ENCODE measurements at regions not wholly inside any gene's neighbourhood (a gene's known extent, or its start where the extent isn't known, plus 50 kb on each side); places are given as distances from the start of the nearest gene placed in this dataset.

GRCh38 chr2:236909193-236909504, 176.5 kb upstream of the COPS8 start:
- Histone ChIP-seq H3K4me1 (ENCODE audit: control insufficient read depth in 3 of 3, insufficient read depth in 2 of 3, low read depth in 1 of 3, low read length in 2 of 3) (no peaks in the 10 kb centered on the region), H3K9me3 (ENCODE audit: control insufficient read depth in 2 of 2, insufficient read depth in 1 of 2, low read depth in 1 of 2, low read length in 1 of 2) (no peaks in the 10 kb centered on the region), H3K27me3 (ENCODE audit: control insufficient read depth in 3 of 3, insufficient read depth in 3 of 3, low read length in 3 of 3) (no peaks in the 10 kb centered on the region), H3K36me3 (ENCODE audit: control insufficient read depth in 3 of 3, insufficient read depth in 2 of 3, low read depth in 1 of 3, low read length in 3 of 3) (no peaks in the 10 kb centered on the region), H3K4me3 (ENCODE audit: low read depth in 1 of 3, low read length in 3 of 3) (no peak overlapping the region), H3K27ac (ENCODE audit: low read depth in 1 of 3, low read length in 2 of 3) (no peak overlapping the region)
- no peak for DNase-seq
- WGBS, 3 donors = 74 to 80% (median 78%) methylated on average over 7 of the region's 7 CpGs
- no peak for FAIRE-seq

- H3K36me3 ChIP-seq (ENCODE audit: control insufficient read depth in 3 of 3, insufficient read depth in 2 of 3, low read depth in 1 of 3, low read length in 3 of 3) = no peaks in the 10 kb centered on the region
- DNase-seq (no peak), FAIRE-seq (no peak)
- no peaks in the 10 kb centered on the region for H3K4me1 ChIP-seq (ENCODE audit: control insufficient read depth in 3 of 3, insufficient read depth in 2 of 3, low read depth in 1 of 3, low read length in 2 of 3)
- no peaks in the 10 kb centered on the region for H3K9me3 ChIP-seq (ENCODE audit: control insufficient read depth in 2 of 2, insufficient read depth in 1 of 2, low read depth in 1 of 2, low read length in 1 of 2)
- WGBS, 3 donors = 85 to 86% (median 85%) methylated on average over 7 of the region's 7 CpGs
- H3K4me3 ChIP-seq (ENCODE audit: low read depth in 1 of 3, low read length in 3 of 3) = no peak overlapping the region
- no peaks in the 10 kb centered on the region for H3K27me3 ChIP-seq (ENCODE audit: control insufficient read depth in 3 of 3, insufficient read depth in 3 of 3, low read length in 3 of 3)
- H3K27ac ChIP-seq (ENCODE audit: low read depth in 1 of 3, low read length in 2 of 3) = no peak overlapping the region
Measured at GRCh38 chr2:236909802-236910201, 175.9 kb upstream of the COPS8 start.

GRCh38 chr2:236910781-236911495, 174.8 kb upstream of the COPS8 start:
- no peaks in the 10 kb centered on the region for H3K27me3 ChIP-seq (ENCODE audit: control insufficient read depth in 3 of 3, insufficient read depth in 3 of 3, low read length in 3 of 3)
- no peaks in the 10 kb centered on the region for H3K9me3 ChIP-seq (ENCODE audit: control insufficient read depth in 2 of 2, insufficient read depth in 1 of 2, low read depth in 1 of 2, low read length in 1 of 2)
- DNase-seq = no peak
- H3K4me3 ChIP-seq (ENCODE audit: low read depth in 1 of 3, low read length in 3 of 3) = no peak overlapping the region
- FAIRE-seq = no peak
- H3K36me3 ChIP-seq (ENCODE audit: control insufficient read depth in 3 of 3, insufficient read depth in 2 of 3, low read depth in 1 of 3, low read length in 3 of 3) = no peaks in the 10 kb centered on the region
- WGBS, 3 donors = 81 to 91% (median 89%) methylated on average over 14 of the region's 14 CpGs
- no peak overlapping the region for H3K27ac ChIP-seq (ENCODE audit: low read depth in 1 of 3, low read length in 2 of 3)
- no peaks in the 10 kb centered on the region for H3K4me1 ChIP-seq (ENCODE audit: control insufficient read depth in 3 of 3, insufficient read depth in 2 of 3, low read depth in 1 of 3, low read length in 2 of 3)

GRCh38 chr2:236912326-236913120, 173.2 kb upstream of the COPS8 start:
- FAIRE-seq (no peak), DNase-seq (no peak)
- 68 to 82% (median 75%) methylated on average over 17 to 18 of the region's 18 CpGs for WGBS, 3 donors

GRCh38 chr2:236915186-236915585, 170.5 kb upstream of the COPS8 start:
- H3K36me3 ChIP-seq (ENCODE audit: control insufficient read depth in 3 of 3, insufficient read depth in 2 of 3, low read depth in 1 of 3, low read length in 3 of 3) = no peaks in the 10 kb centered on the region
- H3K9me3 ChIP-seq (ENCODE audit: control insufficient read depth in 2 of 2, insufficient read depth in 1 of 2, low read depth in 1 of 2, low read length in 1 of 2) = no peaks in the 10 kb centered on the region
- H3K27me3 ChIP-seq (ENCODE audit: control insufficient read depth in 3 of 3, insufficient read depth in 3 of 3, low read length in 3 of 3) = no peaks in the 10 kb centered on the region
- FAIRE-seq (no peak), DNase-seq (no peak)
- H3K4me1 ChIP-seq (ENCODE audit: control insufficient read depth in 3 of 3, insufficient read depth in 2 of 3, low read depth in 1 of 3, low read length in 2 of 3) = no peaks in the 10 kb centered on the region
- no peak overlapping the region for H3K27ac ChIP-seq (ENCODE audit: low read depth in 1 of 3, low read length in 2 of 3)
- WGBS, 3 donors = 67 to 78% (median 73%) methylated on average over 2 of the region's 2 CpGs
- no peak overlapping the region for H3K4me3 ChIP-seq (ENCODE audit: low read depth in 1 of 3, low read length in 3 of 3)

More at GRCh38 chr2:236912326-236913120, 173.2 kb upstream of the COPS8 start:
- Histone ChIP-seq H3K36me3 (ENCODE audit: control insufficient read depth in 3 of 3, insufficient read depth in 2 of 3, low read depth in 1 of 3, low read length in 3 of 3) (no peaks in the 10 kb centered on the region), H3K27ac (ENCODE audit: low read depth in 1 of 3, low read length in 2 of 3) (no peak overlapping the region), H3K4me3 (ENCODE audit: low read depth in 1 of 3, low read length in 3 of 3) (no peak overlapping the region), H3K4me1 (ENCODE audit: control insufficient read depth in 3 of 3, insufficient read depth in 2 of 3, low read depth in 1 of 3, low read length in 2 of 3) (no peaks in the 10 kb centered on the region), H3K27me3 (ENCODE audit: control insufficient read depth in 3 of 3, insufficient read depth in 3 of 3, low read length in 3 of 3) (no peaks in the 10 kb centered on the region), H3K9me3 (ENCODE audit: control insufficient read depth in 2 of 2, insufficient read depth in 1 of 2, low read depth in 1 of 2, low read length in 1 of 2) (no peaks in the 10 kb centered on the region)

- no peak for DNase-seq
- Histone ChIP-seq H3K36me3 (ENCODE audit: control insufficient read depth in 3 of 3, insufficient read depth in 2 of 3, low read depth in 1 of 3, low read length in 3 of 3) (no peaks in the 10 kb centered on the region), H3K27ac (ENCODE audit: low read depth in 1 of 3, low read length in 2 of 3) (no peak overlapping the region), H3K4me1 (ENCODE audit: control insufficient read depth in 3 of 3, insufficient read depth in 2 of 3, low read depth in 1 of 3, low read length in 2 of 3) (no peaks in the 10 kb centered on the region), H3K27me3 (ENCODE audit: control insufficient read depth in 3 of 3, insufficient read depth in 3 of 3, low read length in 3 of 3) (no peaks in the 10 kb centered on the region), H3K9me3 (ENCODE audit: control insufficient read depth in 2 of 2, insufficient read depth in 1 of 2, low read depth in 1 of 2, low read length in 1 of 2) (no peaks in the 10 kb centered on the region), H3K4me3 (ENCODE audit: low read depth in 1 of 3, low read length in 3 of 3) (no peak overlapping the region)
- no peak for FAIRE-seq
- 85 to 93% (median 89%) methylated on average over 8 of the region's 8 CpGs for WGBS, 3 donors
Measured at GRCh38 chr2:236915726-236916125, 170.0 kb upstream of the COPS8 start.

GRCh38 chr2:236916181-236916580, 169.5 kb upstream of the COPS8 start:
- no peaks in the 10 kb centered on the region for H3K4me1 ChIP-seq (ENCODE audit: control insufficient read depth in 3 of 3, insufficient read depth in 2 of 3, low read depth in 1 of 3, low read length in 2 of 3)
- H3K27ac ChIP-seq (ENCODE audit: low read depth in 1 of 3, low read length in 2 of 3) = no peak overlapping the region
- FAIRE-seq = no peak
- no peak overlapping the region for H3K4me3 ChIP-seq (ENCODE audit: low read depth in 1 of 3, low read length in 3 of 3)
- H3K9me3 ChIP-seq (ENCODE audit: control insufficient read depth in 2 of 2, insufficient read depth in 1 of 2, low read depth in 1 of 2, low read length in 1 of 2) = no peaks in the 10 kb centered on the region
- 55 to 73% (median 62%) methylated on average over 3 of the region's 3 CpGs for WGBS, 3 donors
- no peaks in the 10 kb centered on the region for H3K36me3 ChIP-seq (ENCODE audit: control insufficient read depth in 3 of 3, insufficient read depth in 2 of 3, low read depth in 1 of 3, low read length in 3 of 3)
- H3K27me3 ChIP-seq (ENCODE audit: control insufficient read depth in 3 of 3, insufficient read depth in 3 of 3, low read length in 3 of 3) = no peaks in the 10 kb centered on the region
- peak in 1 of 2 donors; percentile 8 for DNase-seq

- H3K9me3 ChIP-seq (ENCODE audit: control insufficient read depth in 2 of 2, insufficient read depth in 1 of 2, low read depth in 1 of 2, low read length in 1 of 2) = no peaks in the 10 kb centered on the region
- no peaks in the 10 kb centered on the region for H3K27me3 ChIP-seq (ENCODE audit: control insufficient read depth in 3 of 3, insufficient read depth in 3 of 3, low read length in 3 of 3)
- no peak for DNase-seq
- 73 to 85% (median 82%) methylated on average over 4 of the region's 4 CpGs for WGBS, 3 donors
- FAIRE-seq = no peak
- H3K4me3 ChIP-seq (ENCODE audit: low read depth in 1 of 3, low read length in 3 of 3) = no peak overlapping the region
- H3K27ac ChIP-seq (ENCODE audit: low read depth in 1 of 3, low read length in 2 of 3) = no peak overlapping the region
- no peaks in the 10 kb centered on the region for H3K4me1 ChIP-seq (ENCODE audit: control insufficient read depth in 3 of 3, insufficient read depth in 2 of 3, low read depth in 1 of 3, low read length in 2 of 3)
- H3K36me3 ChIP-seq (ENCODE audit: control insufficient read depth in 3 of 3, insufficient read depth in 2 of 3, low read depth in 1 of 3, low read length in 3 of 3) = no peaks in the 10 kb centered on the region
Measured at GRCh38 chr2:236916651-236917050, 169.0 kb upstream of the COPS8 start.

Measured in small intestine (tissue), 7 donors.